OCI-LY3 (cell line): ENCODE measurements at regions not wholly inside any gene's neighbourhood (a gene's known extent, or its start where the extent isn't known, plus 50 kb on each side); places are given as distances from the start of the nearest gene placed in this dataset.

Experiments used
- EZH2phosphoT487 ChIP-seq: fragments of 200-600 bp; shearing (Covaris generic); IDR thresholded peaks from 2 replicates; pipeline ENCODE4 v1.6.1; 2018; ENCODE audit warnings: antibody characterized with exemption, mixed run types, low read depth
- TF ChIP-seq, protein P1 (sequence below): fragments of 200-600, 300-600 bp; sonication (generic); IDR thresholded peaks from 2 replicates; pipeline ENCODE4 v1.5.1; 2014; ENCODE audit warnings: antibody characterized with exemption, low read length, low read depth

DNA sequence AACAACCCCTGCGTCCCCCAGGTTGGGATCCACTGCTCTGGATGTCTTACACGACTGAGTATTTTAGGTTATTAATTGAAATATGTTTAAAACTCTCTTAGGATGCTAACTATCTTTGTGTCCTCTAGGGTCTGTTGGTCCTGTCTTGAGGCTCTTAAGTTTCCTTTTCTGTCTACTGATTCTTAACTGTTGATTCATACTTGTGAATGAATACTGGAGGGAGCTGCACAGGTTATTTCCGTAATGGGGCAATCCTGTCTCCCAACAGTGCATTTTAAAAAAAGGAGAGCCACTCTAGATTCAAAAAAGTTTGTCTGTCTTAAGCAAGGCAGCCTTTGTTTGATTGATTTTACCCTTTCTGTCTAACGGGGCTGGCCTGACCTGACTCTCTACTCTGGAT lies 237.6 kb upstream of the POM121L12 start:
- TF ChIP-seq, protein P1, sequence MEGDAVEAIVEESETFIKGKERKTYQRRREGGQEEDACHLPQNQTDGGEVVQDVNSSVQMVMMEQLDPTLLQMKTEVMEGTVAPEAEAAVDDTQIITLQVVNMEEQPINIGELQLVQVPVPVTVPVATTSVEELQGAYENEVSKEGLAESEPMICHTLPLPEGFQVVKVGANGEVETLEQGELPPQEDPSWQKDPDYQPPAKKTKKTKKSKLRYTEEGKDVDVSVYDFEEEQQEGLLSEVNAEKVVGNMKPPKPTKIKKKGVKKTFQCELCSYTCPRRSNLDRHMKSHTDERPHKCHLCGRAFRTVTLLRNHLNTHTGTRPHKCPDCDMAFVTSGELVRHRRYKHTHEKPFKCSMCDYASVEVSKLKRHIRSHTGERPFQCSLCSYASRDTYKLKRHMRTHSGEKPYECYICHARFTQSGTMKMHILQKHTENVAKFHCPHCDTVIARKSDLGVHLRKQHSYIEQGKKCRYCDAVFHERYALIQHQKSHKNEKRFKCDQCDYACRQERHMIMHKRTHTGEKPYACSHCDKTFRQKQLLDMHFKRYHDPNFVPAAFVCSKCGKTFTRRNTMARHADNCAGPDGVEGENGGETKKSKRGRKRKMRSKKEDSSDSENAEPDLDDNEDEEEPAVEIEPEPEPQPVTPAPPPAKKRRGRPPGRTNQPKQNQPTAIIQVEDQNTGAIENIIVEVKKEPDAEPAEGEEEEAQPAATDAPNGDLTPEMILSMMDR, result no peak
- no peak for TF ChIP-seq EZH2phosphoT487
